WTC11 (cell line): ENCODE measurements at regions not wholly inside any gene's neighbourhood (a gene's known extent, or its start where the extent isn't known, plus 50 kb on each side); places are given as distances from the start of the nearest gene placed in this dataset.

Source experiments
- ATAC-seq: fragments of 200-7000 bp; cut with Tn5 transposase; 2 replicates; pipeline ENCODE4 v1.10.0; 2021; ENCODE audit warnings: mild to moderate bottlenecking, moderate library complexity
- CTCF ChIA-PET: fragments of 300-600 bp; sonication (Branson Sonifier 250); formaldehyde crosslinking; loops from one replicate; lab custom pipeline; 2021; ENCODE audit warnings: antibody characterized with exemption; lab: Charles Lee
- POLR2A ChIA-PET: fragments of 350-600 bp; sonication (Branson Sonifier 250); formaldehyde crosslinking; loops from one replicate; lab custom pipeline; 2021; ENCODE audit warnings: antibody characterized with exemption; lab: Charles Lee
- DNase-seq: peaks from one replicate; pipeline ENCODE4 v3.0.0; 2021; ENCODE audit warnings: low spot score
- H3K27ac Mint-ChIP-seq: 2 replicates; pipeline ENCODE4 v1.8.0; 2021; ENCODE audit warnings: mixed read lengths
- H3K27me3 Mint-ChIP-seq: 2 replicates; pipeline ENCODE4 v1.8.0; 2021; ENCODE audit warnings: low read depth, mild to moderate bottlenecking, moderate library complexity, mixed read lengths
- H3K36me3 Mint-ChIP-seq: 2 replicates; pipeline ENCODE4 v1.8.0; 2021; ENCODE audit warnings: mixed read lengths
- H3K4me1 Mint-ChIP-seq: 2 replicates; pipeline ENCODE4 v1.8.0; 2022; ENCODE audit warnings: mixed read lengths
- H3K4me3 Mint-ChIP-seq: 2 replicates; pipeline ENCODE4 v1.8.0; 2021; ENCODE audit warnings: mild to moderate bottlenecking, moderate library complexity, mixed read lengths
- H3K9me3 Mint-ChIP-seq: 2 replicates; pipeline ENCODE4 v1.8.0; 2021; ENCODE audit warnings: mixed read lengths
- ATF2 ChIP-seq: sonication (generic); formaldehyde crosslinking; IDR thresholded peaks from 2 replicates; pipeline ENCODE4 v1.8.1; 2022; ENCODE audit warnings: low read depth, missing genetic modification reagents, borderline replicate concordance
- E2F1 ChIP-seq: sonication (generic); formaldehyde crosslinking; IDR thresholded peaks from 2 replicates; pipeline ENCODE4 v1.8.0; 2022; ENCODE audit warnings: mild to moderate bottlenecking, missing genetic modification reagents
- HMGA2 ChIP-seq: fragments of 250-450 bp; sonication (Bioruptor Pico); IDR thresholded peaks from 2 replicates; pipeline ENCODE4 v1.4.0; 2021; ENCODE audit warnings: mild to moderate bottlenecking, moderate library complexity
- HMGXB4 ChIP-seq: sonication (generic); formaldehyde crosslinking; IDR thresholded peaks from 2 replicates; pipeline ENCODE4 v1.8.1; 2023; ENCODE audit warnings: mild to moderate bottlenecking, moderate library complexity, missing genetic modification reagents
- JUN ChIP-seq: sonication (generic); formaldehyde crosslinking; IDR thresholded peaks from 2 replicates; pipeline ENCODE4 v1.8.0; 2023; ENCODE audit warnings: mild to moderate bottlenecking, missing genetic modification reagents
- MYBL2 ChIP-seq: sonication (generic); formaldehyde crosslinking; IDR thresholded peaks from 2 replicates; pipeline ENCODE4 v1.8.1; 2023; ENCODE audit warnings: mild to moderate bottlenecking, moderate library complexity, missing genetic modification reagents
- NFE2L1 ChIP-seq: sonication (generic); formaldehyde crosslinking; IDR thresholded peaks from 2 replicates; pipeline ENCODE4 v1.8.1; 2023; ENCODE audit warnings: missing genetic modification reagents
- NFYB ChIP-seq: sonication (generic); formaldehyde crosslinking; conservative IDR thresholded peaks from 2 replicates; pipeline ENCODE4 v1.8.0; 2022; ENCODE audit warnings: low read depth, missing genetic modification reagents
- NR1H2 ChIP-seq: sonication (generic); formaldehyde crosslinking; IDR thresholded peaks from 2 replicates; pipeline ENCODE4 v1.9.0; 2021; ENCODE audit warnings: mild to moderate bottlenecking, moderate library complexity, missing genetic modification reagents
- PREB ChIP-seq: sonication (generic); formaldehyde crosslinking; IDR thresholded peaks from 2 replicates; pipeline ENCODE4 v1.8.1; 2022; ENCODE audit warnings: mild to moderate bottlenecking, missing genetic modification reagents, moderate library complexity, borderline replicate concordance
- SOX15 ChIP-seq: fragments of 250-450 bp; sonication (Bioruptor Pico); IDR thresholded peaks from 2 replicates; pipeline ENCODE4 v1.9.0; 2021; ENCODE audit warnings: mild to moderate bottlenecking
- TCF7 ChIP-seq: sonication (generic); formaldehyde crosslinking; IDR thresholded peaks from 2 replicates; pipeline ENCODE4 v1.8.0; 2022; ENCODE audit warnings: mild to moderate bottlenecking, low read depth, missing genetic modification reagents, moderate library complexity
- ZBTB21 ChIP-seq: sonication (generic); formaldehyde crosslinking; IDR thresholded peaks from 2 replicates; pipeline ENCODE4 v1.8.1; 2023; ENCODE audit warnings: mild to moderate bottlenecking, missing genetic modification reagents, borderline replicate concordance
- ZNF219 ChIP-seq: sonication (generic); formaldehyde crosslinking; IDR thresholded peaks from 2 replicates; pipeline ENCODE4 v1.8.0; 2023; ENCODE audit warnings: missing genetic modification reagents, mild to moderate bottlenecking, borderline replicate concordance
- ZNF263 ChIP-seq: sonication (generic); formaldehyde crosslinking; IDR thresholded peaks from 2 replicates; pipeline ENCODE4 v1.8.1; 2022; ENCODE audit warnings: low read depth, mild to moderate bottlenecking, moderate library complexity, missing genetic modification reagents
- ZNF317 ChIP-seq: sonication (generic); formaldehyde crosslinking; IDR thresholded peaks from 2 replicates; pipeline ENCODE4 v1.8.1; 2023; ENCODE audit warnings: low read depth, mild to moderate bottlenecking, moderate library complexity, missing genetic modification reagents, borderline replicate concordance
- ZNF396 ChIP-seq: fragments of 250-450 bp; sonication (Bioruptor Pico); IDR thresholded peaks from 2 replicates; pipeline ENCODE4 v1.8.0; 2021; ENCODE audit warnings: mild to moderate bottlenecking, moderate library complexity, borderline replicate concordance
- ZNF425 ChIP-seq: fragments of 250-450 bp; sonication (Bioruptor Pico); conservative IDR thresholded peaks from 2 replicates; pipeline ENCODE4 v1.9.0; 2021; ENCODE audit warnings: mild to moderate bottlenecking
- ZNF671 ChIP-seq: fragments of 250-450 bp; sonication (Bioruptor Pico); IDR thresholded peaks from 2 replicates; pipeline ENCODE4 v1.8.0; 2021; ENCODE audit warnings: mild to moderate bottlenecking
- TF ChIP-seq, protein P1 (sequence below): fragments of 250-450 bp; sonication (Bioruptor Pico); IDR thresholded peaks from 2 replicates; pipeline ENCODE4 v1.9.0; 2021; ENCODE audit warnings: mild to moderate bottlenecking
- TF ChIP-seq, protein P2 (sequence below): fragments of 200-600 bp; IDR thresholded peaks from 2 replicates; pipeline ENCODE4 v1.8.0; 2022; ENCODE audit warnings: antibody characterized with exemption
- TF ChIP-seq, protein P3 (sequence below): sonication (generic); formaldehyde crosslinking; conservative IDR thresholded peaks from 2 replicates; pipeline ENCODE4 v1.8.1; 2023; ENCODE audit warnings: mild to moderate bottlenecking, low read depth, missing genetic modification reagents, moderate library complexity

DNA sequence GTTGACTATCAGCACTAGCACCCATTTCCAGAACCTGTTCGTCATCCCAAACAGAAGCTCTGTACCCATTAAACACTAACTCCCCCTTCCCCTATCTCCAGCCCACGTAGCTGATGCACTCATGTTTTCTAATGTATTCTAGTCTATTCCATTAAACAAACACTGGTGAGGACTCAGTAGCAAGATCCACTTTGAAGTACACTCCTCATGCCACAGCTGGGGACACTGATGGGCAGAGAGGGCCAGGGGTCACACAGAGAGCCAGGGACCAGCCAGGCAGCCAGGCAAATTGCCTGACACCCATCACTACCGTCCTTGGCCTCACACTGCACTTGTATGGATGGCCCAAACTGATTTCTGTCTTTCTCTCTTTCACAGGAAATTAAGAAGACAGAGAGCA is 269.9 kb upstream of the DIO3 start:
- Mint-ChIP-seq H3K4me3 (no peak overlapping the region), H3K27me3 (peaks cover 22% of the 10 kb centered on the region), H3K9me3 (peaks cover 23% of the 10 kb centered on the region), H3K36me3 (peaks cover 23% of the 10 kb centered on the region), H3K27ac (no peak overlapping the region), H3K4me1 (peaks cover 48% of the 10 kb centered on the region)
- TF ChIP-seq SOX15 (CRISPR knock-in tag): no peak
- TF ChIP-seq, protein P1, sequence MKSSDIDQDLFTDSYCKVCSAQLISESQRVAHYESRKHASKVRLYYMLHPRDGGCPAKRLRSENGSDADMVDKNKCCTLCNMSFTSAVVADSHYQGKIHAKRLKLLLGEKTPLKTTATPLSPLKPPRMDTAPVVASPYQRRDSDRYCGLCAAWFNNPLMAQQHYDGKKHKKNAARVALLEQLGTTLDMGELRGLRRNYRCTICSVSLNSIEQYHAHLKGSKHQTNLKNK (CRISPR knock-in tag): no peak
- TF ChIP-seq E2F1: no peak
- TF ChIP-seq, protein P2, sequence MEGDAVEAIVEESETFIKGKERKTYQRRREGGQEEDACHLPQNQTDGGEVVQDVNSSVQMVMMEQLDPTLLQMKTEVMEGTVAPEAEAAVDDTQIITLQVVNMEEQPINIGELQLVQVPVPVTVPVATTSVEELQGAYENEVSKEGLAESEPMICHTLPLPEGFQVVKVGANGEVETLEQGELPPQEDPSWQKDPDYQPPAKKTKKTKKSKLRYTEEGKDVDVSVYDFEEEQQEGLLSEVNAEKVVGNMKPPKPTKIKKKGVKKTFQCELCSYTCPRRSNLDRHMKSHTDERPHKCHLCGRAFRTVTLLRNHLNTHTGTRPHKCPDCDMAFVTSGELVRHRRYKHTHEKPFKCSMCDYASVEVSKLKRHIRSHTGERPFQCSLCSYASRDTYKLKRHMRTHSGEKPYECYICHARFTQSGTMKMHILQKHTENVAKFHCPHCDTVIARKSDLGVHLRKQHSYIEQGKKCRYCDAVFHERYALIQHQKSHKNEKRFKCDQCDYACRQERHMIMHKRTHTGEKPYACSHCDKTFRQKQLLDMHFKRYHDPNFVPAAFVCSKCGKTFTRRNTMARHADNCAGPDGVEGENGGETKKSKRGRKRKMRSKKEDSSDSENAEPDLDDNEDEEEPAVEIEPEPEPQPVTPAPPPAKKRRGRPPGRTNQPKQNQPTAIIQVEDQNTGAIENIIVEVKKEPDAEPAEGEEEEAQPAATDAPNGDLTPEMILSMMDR: no peak
- TF ChIP-seq ZNF263 (CRISPR knock-in tag): no peak
- no peak for TF ChIP-seq NFE2L1 (CRISPR knock-in tag)
- TF ChIP-seq HMGA2: no peak
- no peak for TF ChIP-seq TCF7 (CRISPR knock-in tag)
- no peak for TF ChIP-seq ZNF425 (CRISPR knock-in tag)
- TF ChIP-seq ZNF396 (CRISPR knock-in tag): no peak
- TF ChIP-seq ZBTB21 (CRISPR knock-in tag): no peak
- TF ChIP-seq ZNF219 (CRISPR knock-in tag): no peak
- no peak for TF ChIP-seq ZNF671
- no peak for TF ChIP-seq NFYB (CRISPR knock-in tag)
- TF ChIP-seq JUN: no peak
- no peak for TF ChIP-seq ATF2
- TF ChIP-seq ZNF317 (CRISPR knock-in tag): no peak
- no peak for TF ChIP-seq PREB (CRISPR knock-in tag)
- no peak for TF ChIP-seq MYBL2 (CRISPR knock-in tag)
- ATAC-seq (no peak), DNase-seq (no peak)
- POLR2A ChIA-PET: no interaction called here
- CTCF ChIA-PET: no interaction called here

DNA sequence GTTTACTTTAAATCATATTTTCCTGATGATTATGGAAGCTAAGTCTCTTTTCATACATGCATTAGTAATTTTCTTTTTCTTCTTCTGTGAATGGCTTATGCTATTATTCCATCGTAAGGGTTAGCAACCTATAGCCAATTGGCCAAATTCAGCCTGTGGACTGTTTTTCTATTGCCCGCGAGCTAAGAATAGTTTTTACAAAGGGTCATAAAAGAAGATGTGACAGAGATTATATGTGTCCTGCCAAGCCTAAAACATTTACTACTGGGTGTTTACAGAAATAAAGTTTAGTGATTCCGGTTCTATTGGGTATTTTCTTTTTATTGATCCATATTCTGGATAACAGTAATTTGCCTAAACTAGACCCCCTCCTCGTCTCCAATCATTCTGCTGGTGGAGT is 268.8 kb upstream of the DIO3 start:
- peaks cover 27% of the 10 kb centered on the region for H3K27me3 Mint-ChIP-seq
- H3K4me1 Mint-ChIP-seq: peaks cover 48% of the 10 kb centered on the region
- H3K36me3 Mint-ChIP-seq: peaks cover 32% of the 10 kb centered on the region
- ChIA-PET CTCF (no interaction called here), POLR2A (no interaction called here)
- no peak overlapping the region for H3K27ac Mint-ChIP-seq
- ATAC-seq (no peak), DNase-seq (no peak)
- H3K9me3 Mint-ChIP-seq: peaks cover 33% of the 10 kb centered on the region
- H3K4me3 Mint-ChIP-seq: no peak overlapping the region
- TF ChIP-seq ATF2 (no peak), HMGXB4 (CRISPR knock-in tag) (no peak), NR1H2 (CRISPR knock-in tag) (no peak), JUN (no peak), ZNF317 (CRISPR knock-in tag) (no peak)
- TF ChIP-seq, protein P3, sequence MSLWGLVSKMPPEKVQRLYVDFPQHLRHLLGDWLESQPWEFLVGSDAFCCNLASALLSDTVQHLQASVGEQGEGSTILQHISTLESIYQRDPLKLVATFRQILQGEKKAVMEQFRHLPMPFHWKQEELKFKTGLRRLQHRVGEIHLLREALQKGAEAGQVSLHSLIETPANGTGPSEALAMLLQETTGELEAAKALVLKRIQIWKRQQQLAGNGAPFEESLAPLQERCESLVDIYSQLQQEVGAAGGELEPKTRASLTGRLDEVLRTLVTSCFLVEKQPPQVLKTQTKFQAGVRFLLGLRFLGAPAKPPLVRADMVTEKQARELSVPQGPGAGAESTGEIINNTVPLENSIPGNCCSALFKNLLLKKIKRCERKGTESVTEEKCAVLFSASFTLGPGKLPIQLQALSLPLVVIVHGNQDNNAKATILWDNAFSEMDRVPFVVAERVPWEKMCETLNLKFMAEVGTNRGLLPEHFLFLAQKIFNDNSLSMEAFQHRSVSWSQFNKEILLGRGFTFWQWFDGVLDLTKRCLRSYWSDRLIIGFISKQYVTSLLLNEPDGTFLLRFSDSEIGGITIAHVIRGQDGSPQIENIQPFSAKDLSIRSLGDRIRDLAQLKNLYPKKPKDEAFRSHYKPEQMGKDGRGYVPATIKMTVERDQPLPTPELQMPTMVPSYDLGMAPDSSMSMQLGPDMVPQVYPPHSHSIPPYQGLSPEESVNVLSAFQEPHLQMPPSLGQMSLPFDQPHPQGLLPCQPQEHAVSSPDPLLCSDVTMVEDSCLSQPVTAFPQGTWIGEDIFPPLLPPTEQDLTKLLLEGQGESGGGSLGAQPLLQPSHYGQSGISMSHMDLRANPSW (CRISPR knock-in tag): no peak
